AG04449 (cell line): ENCODE measurements at regions not wholly inside any gene's neighbourhood (a gene's known extent, or its start where the extent isn't known, plus 50 kb on each side); places are given as distances from the start of the nearest gene placed in this dataset.

ENCODE experiments used
- CTCF ChIA-PET: fragments of 350-600 bp; formaldehyde crosslinking; extraction: SDS; loops from one replicate; lab custom pipeline; 2021; ENCODE audit warnings: antibody characterized with exemption; lab: Yijun Ruan, JAX
- POLR2A ChIA-PET: fragments of 400-600, 350-600 bp; formaldehyde crosslinking; extraction: SDS; loops from one replicate; lab custom pipeline; 2020; ENCODE audit warnings: antibody characterized with exemption, inconsistent platforms; lab: Yijun Ruan, JAX
- DNase-seq: peaks from one replicate; pipeline ENCODE4 v3.0.0-alpha.2; 2010; ENCODE audit warnings: low read depth, low spot score
- H3K4me3 ChIP-seq: 2 replicates; pipeline ENCODE4 v1.5.1; 2011; ENCODE audit warnings: low read depth, mild to moderate bottlenecking, control low read depth, low read length
- CTCF ChIP-seq: IDR thresholded peaks from one replicate; pipeline ENCODE4 v1.5.1; 2011; ENCODE audit warnings: mild to moderate bottlenecking, moderate library complexity, low read length, control low read depth, inconsistent platforms; ENCODE audit not compliant: insufficient read depth; ENCODE audit errors: missing control alignments

- ChIA-PET POLR2A (no interaction called here), CTCF (no interaction called here)
- no peak overlapping the region for H3K4me3 ChIP-seq
These were observed 199.7 kb upstream of the HMGA2 start for GRCh38 chr12:65624554-65625086.

GRCh38 chr12:65628061-65628460 is 196.2 kb upstream of the HMGA2 start:
- ChIA-PET CTCF (no interaction called here), POLR2A (no interaction called here)
- TF ChIP-seq CTCF, result no peak
- DNase-seq, result no peak
- no peak overlapping the region for H3K4me3 ChIP-seq

More at GRCh38 chr12:65624554-65625086, 199.7 kb upstream of the HMGA2 start:
- TF ChIP-seq CTCF, result no peak
- DNase-seq, result no peak

- no peak for DNase-seq
- ChIA-PET POLR2A (interaction anchor here (0.6 to 2.4 kb wide), 5 partner anchors 12 to 98 kb away, joined by 3 to 11 read pairs (median 4); no protein-coding TSS in a partner anchor), CTCF (interaction anchor here (1.6 kb wide), 1 partner anchor 28 kb away, joined by 7 read pairs; no protein-coding TSS in a partner anchor)
- TF ChIP-seq CTCF, result no peak
- no peak overlapping the region for H3K4me3 ChIP-seq
These were observed 193.7 kb upstream of the HMGA2 start for GRCh38 chr12:65630555-65630954.

GRCh38 chr12:65631621-65632111 is 192.6 kb upstream of the HMGA2 start:
- DNase-seq, result peak; percentile 99

GRCh38 chr12:65632131-65632855 is 192.0 kb upstream of the HMGA2 start:
- CTCF ChIA-PET, result no interaction called here
- no peak overlapping the region for H3K4me3 ChIP-seq
- DNase-seq, result no peak
- no peak for TF ChIP-seq CTCF
- POLR2A ChIA-PET, result interaction anchor here (0.5 to 2.4 kb wide), 8 partner anchors 16 to 265 kb away, joined by 3 to 11 read pairs (median 5); no protein-coding TSS in a partner anchor

More at GRCh38 chr12:65631621-65632111, 192.6 kb upstream of the HMGA2 start:
- H3K4me3 ChIP-seq, result no peak overlapping the region
- ChIA-PET POLR2A (interaction anchor here (1.1 to 2.4 kb wide), 8 partner anchors 13 to 99 kb away, joined by 3 to 11 read pairs (median 5); no protein-coding TSS in a partner anchor), CTCF (no interaction called here)
- no peak for TF ChIP-seq CTCF

- CTCF ChIA-PET, result interaction anchor here (1.2 kb wide), 1 partner anchor 12 kb away, joined by 3 read pairs; no protein-coding TSS in a partner anchor
- POLR2A ChIA-PET, result interaction anchor here (0.6 to 1.4 kb wide), 3 partner anchors 32 to 118 kb away, joined by 3 to 8 read pairs (median 3); no protein-coding TSS in a partner anchor
- no peak overlapping the region for H3K4me3 ChIP-seq
- no peak for DNase-seq
- TF ChIP-seq CTCF, result no peak
These were observed 190.2 kb upstream of the HMGA2 start for GRCh38 chr12:65634061-65634460.
